ENCODE measurements at regions not wholly inside any gene's neighbourhood (a gene's known extent, or its start where the extent isn't known, plus 50 kb on each side); places are given as distances from the start of the nearest gene placed in this dataset.

- 72% methylated on average over 3 of the region's 3 CpGs; no CpG with 5 or more reads in 1 of the 2 experiments for WGBS, 2 experiments (ENCODE audit: extremely low coverage in 1 of 2, insufficient coverage in 1 of 2, insufficient read length in 1 of 2, insufficient replicate concordance in 2 of 2, low coverage in 1 of 2, low lambda C conversion rate in 2 of 2, missing lambda C conversion rate in 1 of 2)
- H3K4me2 ChIP-seq (ENCODE audit: insufficient read depth in 1 of 2, low read depth in 2 of 2, low read length in 2 of 2): no peak overlapping the region
- CTCF ChIA-PET (ENCODE audit: partially characterized antibody): interaction anchor here (0.6 to 1.3 kb wide), 3 partner anchors 19 to 200 kb away, joined by 3 to 4 read pairs (median 4); no protein-coding TSS in a partner anchor
- no peak for TF ChIP-seq HDAC6 (IDR thresholded peaks at IDR 0.05; ENCODE audit: low read depth, low read length)
- no peak for TF ChIP-seq TEAD4 (IDR thresholded peaks at IDR 0.05; ENCODE audit: low read depth, low read length)
- no peak for TF ChIP-seq HDAC2 (IDR thresholded peaks at IDR 0.05; ENCODE audit: borderline replicate concordance in 1 of 2, low read depth in 2 of 2, low read length in 2 of 2)
- no peak for TF ChIP-seq RBBP5 (IDR thresholded peaks at IDR 0.05; ENCODE audit: borderline replicate concordance, low read depth, low read length)
- TF ChIP-seq KDM1A (IDR thresholded peaks at IDR 0.05; ENCODE audit: borderline replicate concordance, low read length): no peak
- TF ChIP-seq POLR2AphosphoS5 (IDR thresholded peaks at IDR 0.05; ENCODE audit: low read depth, low read length): no peak
- TF ChIP-seq ATF2 (IDR thresholded peaks at IDR 0.05; ENCODE audit: low read length): no peak
- no peak for TF ChIP-seq RXRA (IDR thresholded peaks at IDR 0.05; ENCODE audit: insufficient read depth, low read depth, low read length)
- TF ChIP-seq BCL11A (IDR thresholded peaks at IDR 0.05; ENCODE audit: low read depth in 2 of 2, low read length in 2 of 2): no peak
- no peak for TF ChIP-seq CTCF (IDR thresholded peaks at IDR 0.05; ENCODE audit: control extremely low read depth in 1 of 3, insufficient read depth in 1 of 3, low read depth in 1 of 3, low read length in 3 of 3)
Observed at GRCh38 chr1:117734403-117734802, 128.6 kb downstream of the TENT5C start.

More at GRCh38 chr1:117734403-117734802, 128.6 kb downstream of the TENT5C start:
- no peaks in the 10 kb centered on the region for H3K9me3 ChIP-seq (ENCODE audit: insufficient read depth in 2 of 2, low read depth in 1 of 2, low read length in 1 of 2)
- no peaks in the 10 kb centered on the region for H3K27me3 ChIP-seq (replicated peaks in 1 of 4; ENCODE audit: control insufficient read depth in 3 of 4, extremely low read depth in 1 of 4, insufficient read depth in 3 of 4, low read length in 3 of 4)
- no peaks in the 10 kb centered on the region for H3K36me3 ChIP-seq (ENCODE audit: control insufficient read depth in 2 of 4, insufficient read depth in 4 of 4, low read length in 3 of 4)
- H3K14ac ChIP-seq (ENCODE audit: insufficient read length): no peak overlapping the region
- H2BK15ac ChIP-seq (ENCODE audit: low read length): no peak overlapping the region
- H3K9ac ChIP-seq (replicated peaks in 1 of 4; ENCODE audit: extremely low read depth in 1 of 4, low read depth in 3 of 4, low read length in 3 of 4): no peak overlapping the region
- H2BK20ac ChIP-seq (ENCODE audit: low read length): no peak overlapping the region
- no peak overlapping the region for H3K18ac ChIP-seq (ENCODE audit: extremely low read depth, low read length)
- no peak for FAIRE-seq
- peak overlapping the region; percentile 88 for H2AFZ ChIP-seq (ENCODE audit: low read length)
- no peak overlapping the region for H4K91ac ChIP-seq (replicated peaks; ENCODE audit: insufficient read length, low read length)
- H3K79me1 ChIP-seq (ENCODE audit: low read depth, low read length): no peaks in the 10 kb centered on the region
- H3K4ac ChIP-seq (replicated peaks; ENCODE audit: insufficient read length, low read depth, low read length): no peak overlapping the region
- no peak overlapping the region for H4K5ac ChIP-seq (ENCODE audit: insufficient read length, low read depth, low read length)
- H3K27ac ChIP-seq (ENCODE audit: low read depth, low read length): no peak overlapping the region
- no peak overlapping the region for H3K4me3 ChIP-seq (ENCODE audit: extremely low read depth in 1 of 4, insufficient read depth in 2 of 4, low read depth in 3 of 4, low read length in 4 of 4)
- no peak overlapping the region for H4K8ac ChIP-seq (ENCODE audit: extremely low read depth, insufficient read depth, low read length)
- no peaks in the 10 kb centered on the region for H3K79me2 ChIP-seq (ENCODE audit: control insufficient read depth in 1 of 2, insufficient read depth in 2 of 2, low read length in 2 of 2)
- no peaks in the 10 kb centered on the region for H4K20me1 ChIP-seq (replicated peaks in 1 of 2; ENCODE audit: control insufficient read depth in 1 of 2, insufficient read depth in 2 of 2, low read length in 2 of 2)
- H2BK5ac ChIP-seq (ENCODE audit: low read depth, low read length): no peak overlapping the region
- POLR2A ChIA-PET (ENCODE audit: partially characterized antibody): no interaction called here
- H3K23me2 ChIP-seq (ENCODE audit: low read depth, low read length): no peaks in the 10 kb centered on the region
- no peak overlapping the region for H2BK12ac ChIP-seq (ENCODE audit: low read depth, low read length)
- H2AK5ac ChIP-seq (ENCODE audit: low read depth, low read length): no peak overlapping the region
- no peak overlapping the region for H3K56ac ChIP-seq (replicated peaks; ENCODE audit: insufficient read length, low read depth, low read length)
- no peak overlapping the region for H3K23ac ChIP-seq (ENCODE audit: insufficient read length)
- H2BK120ac ChIP-seq (replicated peaks; ENCODE audit: low read depth, low read length): no peak overlapping the region
- DNase-seq (ENCODE audit: low read depth in 1 of 2, low spot score in 2 of 2): no peak
- no peaks in the 10 kb centered on the region for H3K4me1 ChIP-seq (replicated peaks in 1 of 4; ENCODE audit: control insufficient read depth in 3 of 4, insufficient read depth in 4 of 4, low read length in 3 of 4)

All from H1 (cell line).